ENCODE measurements at regions not wholly inside any gene's neighbourhood (a gene's known extent, or its start where the extent isn't known, plus 50 kb on each side); places are given as distances from the start of the nearest gene placed in this dataset.
"Not testable (repeated sequence)": the region's sequence is repeated elsewhere in the genome, so short reads cannot be mapped to it uniquely, and the experiment has no call there.

DNA sequence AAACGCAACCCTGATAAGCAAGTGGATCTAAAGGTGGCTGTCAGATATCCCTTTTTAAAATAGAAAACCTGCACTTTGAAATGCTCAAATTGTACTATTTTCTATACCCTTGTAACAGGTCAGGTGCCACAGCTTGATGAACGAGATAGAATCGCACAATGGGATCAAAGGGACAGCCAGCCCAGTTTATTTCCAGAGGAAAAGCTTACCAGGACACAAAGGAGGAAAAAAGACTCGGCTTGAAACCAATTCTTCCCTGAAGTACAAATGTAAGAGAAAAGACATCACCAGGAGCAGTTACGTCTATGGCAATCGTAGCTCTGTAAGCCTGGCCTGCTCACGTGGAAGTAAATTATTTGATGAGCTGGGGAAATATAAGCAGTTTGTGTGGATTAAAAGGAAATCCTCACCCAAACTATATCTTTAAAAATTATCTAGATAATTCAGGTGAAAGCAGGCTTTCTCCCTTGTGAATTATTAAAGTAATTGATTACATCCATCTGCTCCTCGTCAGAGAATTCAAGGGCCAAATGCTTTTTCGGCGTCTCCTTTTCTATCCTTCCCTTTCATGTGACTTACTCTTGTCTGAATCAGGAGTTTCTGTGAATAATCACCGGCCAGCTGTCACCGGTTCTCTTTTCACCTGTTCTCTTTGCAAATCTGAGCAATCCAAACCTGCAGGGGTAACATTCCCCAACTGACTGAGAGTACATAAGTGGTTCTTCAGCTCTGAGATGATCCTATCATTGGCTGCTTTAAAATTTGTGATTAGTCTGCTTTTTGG, 339.2 kb upstream of the ONECUT1 start:
- no peak for DNase-seq (ENCODE audit: low read depth)

DNA sequence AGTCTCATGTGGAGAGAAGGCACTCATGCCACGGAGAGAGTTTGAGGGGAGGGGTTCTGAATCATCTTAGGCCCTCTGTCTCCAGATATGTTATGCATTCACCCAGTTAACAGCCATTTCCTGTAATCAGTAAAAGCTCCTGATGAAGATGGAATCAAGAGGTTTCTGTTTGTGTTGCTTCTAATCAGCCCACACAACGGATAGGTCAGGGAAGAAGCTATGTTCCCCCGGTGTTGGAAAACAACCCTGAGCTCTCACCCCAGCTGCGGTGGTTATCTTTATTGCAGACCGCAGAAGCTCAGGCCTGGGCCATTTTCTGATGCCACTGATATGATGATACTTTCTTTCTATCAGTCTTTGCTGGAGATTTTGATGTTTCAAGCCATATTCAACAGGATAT, 338.5 kb upstream of the ONECUT1 start:
- no peak for DNase-seq (ENCODE audit: low read depth)

DNA sequence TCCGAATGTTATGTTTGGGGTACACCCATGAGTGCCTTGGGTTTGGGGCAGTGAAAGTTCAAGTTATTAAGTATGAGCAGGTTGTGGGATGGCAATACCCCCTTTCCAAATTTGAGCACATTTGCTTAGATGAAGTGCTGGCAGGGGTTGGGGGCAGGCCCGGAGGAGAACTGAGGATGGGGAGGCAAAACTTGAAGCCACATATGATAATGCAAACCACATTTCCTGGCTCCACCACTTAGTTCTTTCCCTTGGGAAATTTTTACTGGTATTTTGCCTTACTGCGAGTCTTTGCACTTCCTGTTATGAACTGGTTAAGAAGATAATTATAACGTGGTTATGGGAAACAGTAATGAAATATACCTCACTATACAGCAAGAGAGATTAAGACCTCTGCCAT, 336.0 kb upstream of the ONECUT1 start:
- no peak for DNase-seq (ENCODE audit: low read depth)

- DNase-seq (ENCODE audit: low read depth): no peak
Measured at GRCh38 chr15:53122818-53123217, 332.7 kb upstream of the ONECUT1 start.

DNA sequence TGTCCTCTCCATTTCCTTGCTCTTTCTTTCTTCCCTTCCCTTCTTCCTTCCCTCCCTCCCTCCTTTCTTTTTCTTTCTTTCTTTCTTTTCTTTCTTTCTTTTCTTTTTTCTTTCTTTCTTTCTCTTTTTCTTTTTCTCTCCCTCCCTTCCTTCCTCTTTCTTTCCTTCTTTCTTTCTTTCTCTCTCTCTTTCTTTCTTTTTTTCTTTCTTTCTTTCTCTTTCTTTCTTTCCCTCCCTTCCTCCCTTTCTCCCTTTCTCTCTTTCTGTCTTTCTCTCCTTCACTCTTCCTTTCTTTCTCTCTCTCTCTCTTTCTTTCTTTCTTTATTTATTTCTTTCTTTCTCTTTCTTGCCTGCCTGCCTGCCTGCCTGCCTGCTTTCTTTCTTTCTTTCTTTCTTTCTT, 326.8 kb upstream of the ONECUT1 start:
- DNase-seq (ENCODE audit: low read depth): not testable (repeated sequence)

GRCh38 chr15:53116169-53116568, 326.0 kb upstream of the ONECUT1 start:
- DNase-seq (ENCODE audit: low read depth): no peak

GRCh38 chr15:53115563-53115962, 325.4 kb upstream of the ONECUT1 start:
- DNase-seq (ENCODE audit: low read depth): no peak

DNA sequence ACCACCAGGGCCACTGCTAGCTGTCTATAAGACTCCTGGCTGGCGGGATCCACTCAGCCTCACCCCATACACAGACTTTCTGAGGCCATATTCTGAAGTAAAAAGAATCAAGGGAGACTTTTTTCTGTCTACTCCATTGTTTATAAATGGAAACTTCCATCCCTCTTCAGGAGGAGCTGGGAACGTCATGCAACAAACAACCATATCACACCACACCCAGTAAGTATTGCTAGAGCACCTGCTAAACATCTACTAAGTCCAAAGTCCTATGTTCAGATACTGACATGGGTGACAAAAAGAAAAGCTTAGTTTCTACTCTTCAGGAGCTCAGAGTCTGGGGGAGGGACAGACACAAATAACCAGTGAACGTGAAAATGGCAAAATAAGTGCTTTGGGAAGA, 324.8 kb upstream of the ONECUT1 start:
- no peak for DNase-seq (ENCODE audit: low read depth)

DNA sequence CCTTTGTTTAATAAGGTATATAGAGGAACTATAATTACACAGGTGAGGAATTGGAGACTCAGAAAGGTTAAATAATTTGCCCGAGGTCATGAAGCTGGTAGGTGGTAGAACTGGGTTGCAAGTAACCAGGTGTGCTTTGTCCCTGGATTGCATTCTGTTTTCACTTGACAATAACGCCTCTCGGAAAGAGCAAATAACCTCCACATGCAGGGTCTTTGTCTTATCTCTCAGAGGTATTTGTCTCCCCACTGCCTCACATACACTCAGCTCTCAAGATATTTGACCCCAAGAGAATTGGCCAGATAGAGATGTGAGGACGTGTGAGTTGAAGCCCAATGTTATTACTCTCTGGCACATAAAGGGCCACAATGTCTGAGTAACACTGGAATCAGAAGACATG, 320.9 kb upstream of the ONECUT1 start:
- no peak for DNase-seq (ENCODE audit: low read depth)

DNA sequence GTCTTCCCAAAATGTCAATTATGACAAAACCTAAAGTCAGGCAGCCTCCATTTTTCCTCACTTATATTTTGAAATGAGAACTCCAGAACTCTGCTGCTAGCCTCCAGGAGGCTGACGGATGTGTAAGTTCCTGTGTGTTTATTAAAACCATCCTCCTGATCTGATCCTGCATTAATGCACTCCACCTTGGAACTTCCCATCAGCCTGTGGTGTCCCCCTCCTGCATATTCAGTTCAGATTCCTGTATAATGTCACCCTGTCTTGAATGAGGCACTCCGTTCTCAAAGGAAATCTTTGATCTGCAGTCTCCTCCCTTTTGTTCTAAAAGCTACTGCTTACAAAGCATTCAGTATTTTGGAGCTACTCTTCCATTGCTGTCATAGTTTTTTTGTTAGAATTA, 318.2 kb upstream of the ONECUT1 start:
- DNase-seq (ENCODE audit: low read depth): no peak

DNA sequence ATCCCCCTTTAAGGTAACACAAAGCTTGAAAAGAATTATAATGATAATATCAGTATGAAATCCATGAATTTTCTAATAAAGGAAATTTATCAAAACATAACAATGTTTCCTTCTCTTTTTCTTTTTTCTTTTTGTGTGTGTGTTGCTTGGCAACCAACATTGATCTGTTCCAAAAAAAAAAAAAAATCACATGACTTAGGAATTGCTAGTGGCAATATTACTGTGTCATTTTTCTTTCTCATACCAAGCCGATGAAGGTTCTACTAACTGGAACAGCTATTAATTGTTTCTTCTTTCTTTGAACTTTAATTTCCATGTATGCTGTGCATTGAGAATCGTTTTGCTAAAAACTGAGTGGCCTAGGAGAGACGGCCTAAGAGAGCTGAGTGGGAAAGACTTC, 317.7 kb upstream of the ONECUT1 start:
- no peak for DNase-seq (ENCODE audit: low read depth)

GRCh38 chr15:53106505-53107286, 316.6 kb upstream of the ONECUT1 start:
- DNase-seq (ENCODE audit: low read depth): no peak

DNA sequence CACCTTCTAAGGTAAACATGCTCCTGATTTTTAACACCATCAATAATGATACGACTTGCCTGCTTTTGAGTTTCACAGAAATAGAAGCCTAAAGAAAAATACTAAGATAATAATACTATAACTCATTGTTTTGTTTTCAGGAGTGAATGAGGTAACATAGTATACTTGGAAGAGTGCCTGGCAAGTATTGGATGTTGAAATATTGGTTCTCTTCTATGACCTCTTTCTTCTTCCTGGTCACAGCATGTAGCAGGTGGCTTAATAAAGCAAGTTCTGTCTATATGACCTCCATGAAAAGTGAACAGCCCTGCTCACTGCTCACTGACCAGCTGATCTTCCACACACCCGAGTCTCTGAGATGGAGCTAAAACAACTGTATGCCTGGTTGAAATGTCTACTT, 312.3 kb upstream of the ONECUT1 start:
- no peak for DNase-seq (ENCODE audit: low read depth)

DNA sequence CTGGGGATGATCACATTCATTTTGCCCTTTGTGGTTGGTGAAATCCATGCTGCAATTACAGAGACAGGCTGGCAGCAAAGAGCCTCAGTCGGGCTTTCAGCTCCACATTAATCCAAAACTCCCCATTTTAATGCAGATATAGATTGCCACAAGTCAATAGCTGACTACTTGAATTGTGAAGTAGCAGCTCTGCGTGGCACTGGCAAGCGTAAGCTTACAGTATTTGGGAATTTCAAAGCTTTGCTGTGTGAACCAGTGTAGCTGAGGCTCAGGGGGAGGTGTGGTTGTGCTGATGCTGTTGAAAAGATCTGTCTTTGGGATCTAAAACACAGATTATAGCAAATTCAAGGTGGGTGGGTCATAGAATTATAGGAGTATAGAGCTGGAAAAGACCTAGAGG, 290.3 kb upstream of the ONECUT1 start:
- DNase-seq (ENCODE audit: low read depth): no peak

- no peak for DNase-seq (ENCODE audit: low read depth)
Measured at GRCh38 chr15:53074221-53074620, 284.1 kb upstream of the ONECUT1 start.

- peak; percentile 4 for DNase-seq (ENCODE audit: low read depth)
Measured at GRCh38 chr15:53072077-53072476, 281.9 kb upstream of the ONECUT1 start.

- DNase-seq (ENCODE audit: low read depth): no peak
Measured at GRCh38 chr15:53068636-53069035, 278.5 kb upstream of the ONECUT1 start.

- DNase-seq (ENCODE audit: low read depth): no peak
Measured at GRCh38 chr15:53059273-53060043, 269.3 kb upstream of the ONECUT1 start.

GRCh38 chr15:53046153-53046790, 256.1 kb upstream of the ONECUT1 start:
- DNase-seq (ENCODE audit: low read depth): no peak

- DNase-seq (ENCODE audit: low read depth): no peak
Measured at GRCh38 chr15:53038655-53038941, 248.5 kb upstream of the ONECUT1 start.

DNA sequence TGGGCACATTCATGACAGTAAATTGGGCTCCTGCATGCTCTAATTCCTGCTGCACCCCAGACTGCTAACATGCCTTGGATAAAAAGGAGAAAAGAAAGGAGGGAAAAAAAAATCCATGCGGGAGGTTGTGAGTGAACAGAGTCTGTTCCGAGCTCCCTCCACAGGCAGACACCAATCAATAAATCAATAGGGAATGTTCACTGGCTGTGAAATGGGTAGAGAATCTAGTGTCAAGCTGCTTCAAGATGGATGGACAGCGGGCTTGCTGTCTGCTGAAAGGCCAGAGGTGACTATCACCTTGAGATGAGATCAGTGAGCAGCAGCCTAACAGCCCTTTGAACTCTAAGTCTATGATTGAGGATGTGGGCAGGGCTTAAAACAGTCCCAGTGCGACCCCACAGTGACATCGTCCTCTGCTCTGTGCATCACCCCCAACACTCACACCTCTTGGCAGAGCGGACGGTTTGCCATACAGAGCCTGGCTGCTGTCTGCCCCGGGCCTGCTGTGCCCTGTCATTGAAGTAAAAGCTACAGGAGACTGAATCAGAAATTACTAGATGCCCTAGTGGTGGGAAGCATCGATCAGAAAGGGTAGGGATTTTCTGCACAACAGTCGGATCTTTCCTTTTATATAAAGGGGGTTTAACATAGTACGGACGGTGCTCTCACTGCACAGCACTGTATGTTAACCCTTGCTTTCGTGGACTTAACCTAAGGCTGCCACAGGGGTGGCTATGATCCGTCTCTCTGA, 247.9 kb upstream of the ONECUT1 start:
- no peak for DNase-seq (ENCODE audit: low read depth)

GRCh38 chr15:53036641-53037040, 246.5 kb upstream of the ONECUT1 start:
- DNase-seq (ENCODE audit: low read depth): no peak
